ENCODE measurements at regions not wholly inside any gene's neighbourhood (a gene's known extent, or its start where the extent isn't known, plus 50 kb on each side); places are given as distances from the start of the nearest gene placed in this dataset.

- TF ChIP-seq EZH2 (IDR thresholded peaks at IDR 0.05; ENCODE audit: borderline replicate concordance) (no peak), CTCF (IDR thresholded peaks at IDR 0.05; ENCODE audit: poor library complexity) (no peak), EZH2phosphoT487 (IDR thresholded peaks at IDR 0.05; ENCODE audit: low read depth, severe bottlenecking, unreplicated experiment) (no peak)
- Histone ChIP-seq H3K9me3 (ENCODE audit: low read depth) (no peaks in the 10 kb centered on the region), H3K4me3 (no peak overlapping the region), H3K4me1 (ENCODE audit: insufficient read depth) (no peaks in the 10 kb centered on the region), H3K27ac (no peak overlapping the region), H4K20me1 (ENCODE audit: insufficient read depth, poor library complexity, severe bottlenecking) (no peaks in the 10 kb centered on the region), H3K36me3 (replicated peaks; ENCODE audit: insufficient read depth, low read depth) (no peaks in the 10 kb centered on the region), H2AFZ (no peak overlapping the region), H3K79me2 (no peaks in the 10 kb centered on the region), H3K9me2 (replicated peaks; ENCODE audit: insufficient read depth) (no peaks in the 10 kb centered on the region), H3K4me2 (no peak overlapping the region), H3K27me3 (no peaks in the 10 kb centered on the region)
- DNase-seq (ENCODE audit: low spot score): no peak
- WGBS (ENCODE audit: low lambda C conversion rate, missing lambda C conversion rate): 73% methylated on average over 3 of the region's 3 CpGs
These were observed 382.9 kb downstream of the QKI start for GRCh38 chr6:163797296-163797845.

- no peak overlapping the region for H3K4me2 ChIP-seq
- 40% methylated on average over 4 of the region's 4 CpGs for WGBS (ENCODE audit: low lambda C conversion rate, missing lambda C conversion rate)
- H3K9me2 ChIP-seq (replicated peaks; ENCODE audit: insufficient read depth): no peaks in the 10 kb centered on the region
- no peak overlapping the region for H3K4me3 ChIP-seq
- no peaks in the 10 kb centered on the region for H3K27me3 ChIP-seq
- no peaks in the 10 kb centered on the region for H3K4me1 ChIP-seq (ENCODE audit: insufficient read depth)
- peak; percentile 68 for DNase-seq (ENCODE audit: low spot score)
- no peaks in the 10 kb centered on the region for H4K20me1 ChIP-seq (ENCODE audit: insufficient read depth, poor library complexity, severe bottlenecking)
- H3K79me2 ChIP-seq: no peaks in the 10 kb centered on the region
- no peaks in the 10 kb centered on the region for H3K9me3 ChIP-seq (ENCODE audit: low read depth)
- H3K27ac ChIP-seq: peak overlapping the region; percentile 34
- H2AFZ ChIP-seq: no peak overlapping the region
- no peaks in the 10 kb centered on the region for H3K36me3 ChIP-seq (replicated peaks; ENCODE audit: insufficient read depth, low read depth)
- TF ChIP-seq CTCF (IDR thresholded peaks at IDR 0.05; ENCODE audit: poor library complexity): no peak
These were observed 378.8 kb downstream of the QKI start for GRCh38 chr6:163793011-163793983.

GRCh38 chr6:163790266-163790840 lies 375.8 kb downstream of the QKI start:
- no peaks in the 10 kb centered on the region for H3K79me2 ChIP-seq
- no peaks in the 10 kb centered on the region for H3K4me1 ChIP-seq (ENCODE audit: insufficient read depth)
- no peak overlapping the region for H3K4me3 ChIP-seq
- peak; percentile 19 for DNase-seq (ENCODE audit: low spot score)
- no peak overlapping the region for H3K27ac ChIP-seq
- TF ChIP-seq CTCF (IDR thresholded peaks at IDR 0.05; ENCODE audit: poor library complexity): no peak
- TF ChIP-seq EZH2phosphoT487 (IDR thresholded peaks at IDR 0.05; ENCODE audit: low read depth, severe bottlenecking, unreplicated experiment): no peak
- TF ChIP-seq EZH2 (IDR thresholded peaks at IDR 0.05; ENCODE audit: borderline replicate concordance): no peak
- H3K36me3 ChIP-seq (replicated peaks; ENCODE audit: insufficient read depth, low read depth): no peaks in the 10 kb centered on the region
- 61% methylated on average over 5 of the region's 5 CpGs for WGBS (ENCODE audit: low lambda C conversion rate, missing lambda C conversion rate)
- no peak overlapping the region for H3K4me2 ChIP-seq
- no peaks in the 10 kb centered on the region for H4K20me1 ChIP-seq (ENCODE audit: insufficient read depth, poor library complexity, severe bottlenecking)
- no peaks in the 10 kb centered on the region for H3K27me3 ChIP-seq
- H2AFZ ChIP-seq: no peak overlapping the region
- H3K9me3 ChIP-seq (ENCODE audit: low read depth): no peaks in the 10 kb centered on the region
- H3K9me2 ChIP-seq (replicated peaks; ENCODE audit: insufficient read depth): no peaks in the 10 kb centered on the region
